HEK293 (cell line): ENCODE measurements at regions not wholly inside any gene's neighbourhood (a gene's known extent, or its start where the extent isn't known, plus 50 kb on each side); places are given as distances from the start of the nearest gene placed in this dataset.

Experiments
- CTCF ChIA-PET: fragments of 350-600 bp; formaldehyde crosslinking; extraction: SDS; loops from one replicate; lab custom pipeline; 2021; ENCODE audit warnings: antibody characterized with exemption; lab: Yijun Ruan, JAX
- POLR2A ChIA-PET: fragments of 300-600 bp; formaldehyde crosslinking; extraction: SDS; loops from one replicate; lab custom pipeline; 2020; ENCODE audit warnings: antibody characterized with exemption, inconsistent platforms; lab: Yijun Ruan, JAX
- H3K27ac ChIP-seq: fragments of 200-500 bp; sonication (Bioruptor generic); 2 replicates; pipeline ENCODE4 v1.5.1; 2014; ENCODE audit warnings: low read depth, low read length, control low read depth, inconsistent platforms; ENCODE audit errors: extremely low read depth
- H3K36me3 ChIP-seq, 2 experiments: fragments of 200-500 bp in 1 of 2; sonication (Bioruptor generic) in 1 of 2; 1 replicate in 1 of 2; 2 replicates in 1 of 2; pipeline ENCODE4 v1.5.1; 2014 to 2017; ENCODE audit warnings: inconsistent platforms in 2 of 2, low read length in 2 of 2; ENCODE audit not compliant: control insufficient read depth in 2 of 2, insufficient read depth in 1 of 2
- H3K4me1 ChIP-seq: fragments of 200-500 bp; sonication (Bioruptor generic); 2 replicates; pipeline ENCODE4 v1.5.1; 2014; ENCODE audit warnings: mild to moderate bottlenecking, low read length, inconsistent platforms; ENCODE audit not compliant: control insufficient read depth, insufficient read depth
- H3K4me3 ChIP-seq: 2 replicates; pipeline ENCODE4 v1.5.1; 2011; ENCODE audit warnings: low read depth, mild to moderate bottlenecking, control low read depth, low read length, moderate library complexity
- H3K9me3 ChIP-seq: fragments of 200-500 bp; sonication (Bioruptor generic); 2 replicates; pipeline ENCODE4 v1.5.1; 2014; ENCODE audit warnings: low read depth, low read length, inconsistent platforms; ENCODE audit not compliant: control insufficient read depth, insufficient read depth
- AEBP2 ChIP-seq: fragments of 450-650 bp; formaldehyde crosslinking; IDR thresholded peaks from 2 replicates; pipeline ENCODE4 v1.5.1; 2016; ENCODE audit warnings: missing biosample characterization, missing genetic modification characterization, borderline replicate concordance
- BCL11A ChIP-seq: fragments of 450-650 bp; formaldehyde crosslinking; IDR thresholded peaks from 2 replicates; pipeline ENCODE4 v1.5.1; 2016; ENCODE audit warnings: low read depth, missing biosample characterization, missing genetic modification characterization
- BCL11B ChIP-seq: fragments of 450-650 bp; formaldehyde crosslinking; IDR thresholded peaks from 2 replicates; pipeline ENCODE4 v1.5.1; 2016; ENCODE audit warnings: low read depth, missing biosample characterization, missing genetic modification characterization
- GLIS1 ChIP-seq: fragments of 450-650 bp; formaldehyde crosslinking; IDR thresholded peaks from 2 replicates; pipeline ENCODE4 v1.5.1; 2016; ENCODE audit warnings: missing biosample characterization, missing genetic modification characterization
- MZF1 ChIP-seq: fragments of 450-650 bp; formaldehyde crosslinking; IDR thresholded peaks from 2 replicates; pipeline ENCODE4 v1.5.1; 2017; ENCODE audit warnings: missing biosample characterization, missing genetic modification characterization, borderline replicate concordance
- PRDM10 ChIP-seq: fragments of 450-650 bp; formaldehyde crosslinking; IDR thresholded peaks from 2 replicates; pipeline ENCODE4 v1.5.1; 2016; ENCODE audit warnings: missing biosample characterization, missing genetic modification characterization
- ZBTB17 ChIP-seq: fragments of 450-650 bp; formaldehyde crosslinking; IDR thresholded peaks from 2 replicates; pipeline ENCODE4 v1.5.1; 2016; ENCODE audit warnings: missing biosample characterization, missing genetic modification characterization
- ZNF121 ChIP-seq: fragments of 450-650 bp; formaldehyde crosslinking; IDR thresholded peaks from 2 replicates; pipeline ENCODE4 v1.5.1; 2016; ENCODE audit warnings: missing biosample characterization, missing genetic modification characterization
- ZNF133 ChIP-seq: fragments of 450-650 bp; formaldehyde crosslinking; IDR thresholded peaks from 2 replicates; pipeline ENCODE4 v1.5.1; 2016; ENCODE audit warnings: missing biosample characterization, missing genetic modification characterization
- ZNF16 ChIP-seq: fragments of 450-650 bp; formaldehyde crosslinking; IDR thresholded peaks from 2 replicates; pipeline ENCODE4 v1.5.1; 2016; ENCODE audit warnings: low read depth, missing biosample characterization, missing genetic modification characterization
- ZNF24 ChIP-seq: fragments of 450-650 bp; formaldehyde crosslinking; IDR thresholded peaks from 2 replicates; pipeline ENCODE4 v1.5.1; 2016; ENCODE audit warnings: missing biosample characterization, missing genetic modification characterization
- ZNF274 ChIP-seq, 2 experiments: fragments of 200-500 bp in 1 of 2; fragments of 450-650 bp in 1 of 2; sonication (Bioruptor generic) in 1 of 2; formaldehyde crosslinking in 1 of 2; IDR thresholded peaks; 2 replicates each; pipeline versions ENCODE4 v1.5.1 to v1.6.1; 2014 to 2016; ENCODE audit warnings: borderline replicate concordance in 1 of 2, inconsistent platforms in 1 of 2, low read length in 1 of 2, missing biosample characterization in 1 of 2, missing genetic modification characterization in 1 of 2
- ZNF324 ChIP-seq: fragments of 450-650 bp; formaldehyde crosslinking; IDR thresholded peaks from 2 replicates; pipeline ENCODE4 v1.5.1; 2016; ENCODE audit warnings: missing biosample characterization, missing genetic modification characterization
- ZNF521 ChIP-seq: fragments of 450-650 bp; formaldehyde crosslinking; IDR thresholded peaks from 2 replicates; pipeline ENCODE4 v1.5.1; 2017; ENCODE audit warnings: missing biosample characterization, mild to moderate bottlenecking, missing genetic modification characterization
- ZNF529 ChIP-seq: fragments of 450-650 bp; formaldehyde crosslinking; IDR thresholded peaks from 2 replicates; pipeline ENCODE4 v1.5.1; 2017; ENCODE audit warnings: missing genetic modification characterization, missing biosample characterization; ENCODE audit not compliant: insufficient replicate concordance
- ZNF548 ChIP-seq: fragments of 450-650 bp; formaldehyde crosslinking; IDR thresholded peaks from 2 replicates; pipeline ENCODE4 v1.5.1; 2016; ENCODE audit warnings: missing biosample characterization, missing genetic modification characterization
- ZNF600 ChIP-seq: fragments of 450-650 bp; formaldehyde crosslinking; IDR thresholded peaks from 2 replicates; pipeline ENCODE4 v1.5.1; 2016; ENCODE audit warnings: missing biosample characterization, missing genetic modification characterization
- ZNF621 ChIP-seq: fragments of 450-650 bp; formaldehyde crosslinking; IDR thresholded peaks from 2 replicates; pipeline ENCODE4 v1.5.1; 2017; ENCODE audit warnings: missing biosample characterization, missing genetic modification characterization
- ZNF660 ChIP-seq: fragments of 450-650 bp; IDR thresholded peaks from 2 replicates; pipeline ENCODE4 v1.5.1; 2018; ENCODE audit warnings: missing biosample characterization, mild to moderate bottlenecking, missing genetic modification characterization
- ZNF701 ChIP-seq: fragments of 450-650 bp; formaldehyde crosslinking; IDR thresholded peaks from 2 replicates; pipeline ENCODE4 v1.5.1; 2016; ENCODE audit warnings: missing biosample characterization, missing genetic modification characterization
- ZNF792 ChIP-seq: fragments of 450-650 bp; formaldehyde crosslinking; IDR thresholded peaks from 2 replicates; pipeline ENCODE4 v1.5.1; 2016; ENCODE audit warnings: missing biosample characterization, missing genetic modification characterization
- ZSCAN5A ChIP-seq: fragments of 450-650 bp; formaldehyde crosslinking; IDR thresholded peaks from 2 replicates; pipeline ENCODE4 v1.5.1; 2016; ENCODE audit warnings: missing biosample characterization, missing genetic modification characterization
- TF ChIP-seq, protein P1 (sequence below): fragments of 450-650 bp; formaldehyde crosslinking; IDR thresholded peaks from 2 replicates; pipeline ENCODE4 v1.5.1; 2017; ENCODE audit warnings: missing biosample characterization, missing genetic modification characterization
- TF ChIP-seq, protein P2 (sequence below): fragments of 450-650 bp; formaldehyde crosslinking; IDR thresholded peaks from 2 replicates; pipeline ENCODE4 v1.5.1; 2017; ENCODE audit warnings: missing biosample characterization, missing genetic modification characterization

- Histone ChIP-seq H3K4me1 (no peaks in the 10 kb centered on the region), H3K9me3 (no peaks in the 10 kb centered on the region), H3K36me3 (no peaks in the 10 kb centered on the region), H3K27ac (no peak overlapping the region), H3K4me3 (no peak overlapping the region)
- TF ChIP-seq ZNF133 (tag by site-specific recombination) (no peak), AEBP2 (tag by site-specific recombination) (no peak), ZNF24 (no peak), MZF1 (tag by site-specific recombination) (no peak), ZNF529 (tag by site-specific recombination) (no peak), PRDM10 (no peak), ZNF121 (no peak), ZNF792 (tag by site-specific recombination) (no peak), ZNF521 (tag by site-specific recombination) (no peak), ZSCAN5A (tag by site-specific recombination) (no peak)
- TF ChIP-seq, protein P1, sequence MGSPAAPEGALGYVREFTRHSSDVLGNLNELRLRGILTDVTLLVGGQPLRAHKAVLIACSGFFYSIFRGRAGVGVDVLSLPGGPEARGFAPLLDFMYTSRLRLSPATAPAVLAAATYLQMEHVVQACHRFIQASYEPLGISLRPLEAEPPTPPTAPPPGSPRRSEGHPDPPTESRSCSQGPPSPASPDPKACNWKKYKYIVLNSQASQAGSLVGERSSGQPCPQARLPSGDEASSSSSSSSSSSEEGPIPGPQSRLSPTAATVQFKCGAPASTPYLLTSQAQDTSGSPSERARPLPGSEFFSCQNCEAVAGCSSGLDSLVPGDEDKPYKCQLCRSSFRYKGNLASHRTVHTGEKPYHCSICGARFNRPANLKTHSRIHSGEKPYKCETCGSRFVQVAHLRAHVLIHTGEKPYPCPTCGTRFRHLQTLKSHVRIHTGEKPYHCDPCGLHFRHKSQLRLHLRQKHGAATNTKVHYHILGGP (tag by site-specific recombination), result no peak
- CTCF ChIA-PET, result no interaction called here
- POLR2A ChIA-PET, result no interaction called here
Observed at GRCh38 chr22:27267145-27267544, 534.4 kb downstream of the MN1 start.

DNA sequence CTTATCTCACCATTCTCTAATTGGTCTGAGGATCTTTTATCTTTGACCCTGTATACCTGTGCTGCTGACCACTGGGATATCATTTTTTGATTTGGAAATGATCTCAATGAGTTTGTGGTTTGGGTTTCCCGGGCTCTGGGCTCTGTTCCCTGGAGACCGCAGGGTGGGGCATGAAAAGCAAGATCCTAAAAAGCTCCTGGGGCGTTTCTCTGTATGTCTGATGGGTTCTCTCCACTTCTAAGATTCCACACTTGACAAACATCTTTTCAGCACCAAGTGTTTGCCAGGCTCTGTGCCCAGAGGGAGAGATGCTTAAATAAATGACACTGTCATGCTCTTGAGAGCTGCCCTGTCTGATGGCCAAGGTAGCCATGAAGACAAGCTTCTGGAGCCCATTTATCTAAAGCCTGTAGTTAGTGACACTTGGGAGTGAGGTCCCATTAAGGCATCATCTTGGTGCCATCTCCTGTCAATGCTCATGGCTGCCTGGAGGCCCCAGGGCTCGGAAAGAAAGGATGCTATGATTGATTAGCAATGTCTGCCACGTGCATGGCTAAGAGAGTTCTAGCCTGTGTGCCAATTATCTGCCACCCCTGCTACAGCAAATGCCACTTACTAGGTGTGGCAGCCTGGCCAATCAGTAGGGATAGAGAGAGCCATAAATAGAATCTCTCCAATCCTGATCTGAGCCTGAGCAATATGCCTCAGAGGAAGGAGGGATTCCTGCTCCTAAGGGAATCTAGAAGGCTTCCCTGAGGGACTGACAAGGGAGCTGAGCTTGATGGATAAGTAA, 531.6 kb downstream of the MN1 start:
- Histone ChIP-seq H3K4me1 (no peaks in the 10 kb centered on the region), H3K9me3 (no peaks in the 10 kb centered on the region), H3K27ac (no peak overlapping the region), H3K36me3 (no peaks in the 10 kb centered on the region), H3K4me3 (no peak overlapping the region)
- POLR2A ChIA-PET, result no interaction called here
- CTCF ChIA-PET, result interaction anchor here (0.6 to 0.8 kb wide), 3 partner anchors 60 to 1915 kb away, joined by 3 to 4 read pairs (median 3); no protein-coding TSS in a partner anchor
- TF ChIP-seq ZNF701 (tag by site-specific recombination) (no peak), ZNF548 (tag by site-specific recombination) (no peak), ZNF274 (IDR thresholded peaks at IDR 0.05; ENCODE audit: low read length) (no peak), ZNF274 (tag by site-specific recombination; IDR thresholded peaks at IDR 0.05; ENCODE audit: borderline replicate concordance) (no peak), ZNF16 (tag by site-specific recombination) (no peak), ZNF600 (no peak), ZBTB17 (tag by site-specific recombination) (peak; percentile 52; the same call in 1 of the 2 replicates), ZNF621 (no peak), BCL11B (tag by site-specific recombination) (no peak), ZNF660 (tag by site-specific recombination) (no peak), BCL11A (no peak), ZNF324 (no peak), GLIS1 (tag by site-specific recombination) (no peak)
- TF ChIP-seq, protein P2, sequence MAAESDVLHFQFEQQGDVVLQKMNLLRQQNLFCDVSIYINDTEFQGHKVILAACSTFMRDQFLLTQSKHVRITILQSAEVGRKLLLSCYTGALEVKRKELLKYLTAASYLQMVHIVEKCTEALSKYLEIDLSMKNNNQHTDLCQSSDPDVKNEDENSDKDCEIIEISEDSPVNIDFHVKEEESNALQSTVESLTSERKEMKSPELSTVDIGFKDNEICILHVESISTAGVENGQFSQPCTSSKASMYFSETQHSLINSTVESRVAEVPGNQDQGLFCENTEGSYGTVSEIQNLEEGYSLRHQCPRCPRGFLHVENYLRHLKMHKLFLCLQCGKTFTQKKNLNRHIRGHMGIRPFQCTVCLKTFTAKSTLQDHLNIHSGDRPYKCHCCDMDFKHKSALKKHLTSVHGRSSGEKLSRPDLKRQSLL (tag by site-specific recombination), result no peak
- TF ChIP-seq, protein P1 (tag by site-specific recombination), result no peak
